ENCODE measurements at regions not wholly inside any gene's neighbourhood (a gene's known extent, or its start where the extent isn't known, plus 50 kb on each side); places are given as distances from the start of the nearest gene placed in this dataset.

DNA sequence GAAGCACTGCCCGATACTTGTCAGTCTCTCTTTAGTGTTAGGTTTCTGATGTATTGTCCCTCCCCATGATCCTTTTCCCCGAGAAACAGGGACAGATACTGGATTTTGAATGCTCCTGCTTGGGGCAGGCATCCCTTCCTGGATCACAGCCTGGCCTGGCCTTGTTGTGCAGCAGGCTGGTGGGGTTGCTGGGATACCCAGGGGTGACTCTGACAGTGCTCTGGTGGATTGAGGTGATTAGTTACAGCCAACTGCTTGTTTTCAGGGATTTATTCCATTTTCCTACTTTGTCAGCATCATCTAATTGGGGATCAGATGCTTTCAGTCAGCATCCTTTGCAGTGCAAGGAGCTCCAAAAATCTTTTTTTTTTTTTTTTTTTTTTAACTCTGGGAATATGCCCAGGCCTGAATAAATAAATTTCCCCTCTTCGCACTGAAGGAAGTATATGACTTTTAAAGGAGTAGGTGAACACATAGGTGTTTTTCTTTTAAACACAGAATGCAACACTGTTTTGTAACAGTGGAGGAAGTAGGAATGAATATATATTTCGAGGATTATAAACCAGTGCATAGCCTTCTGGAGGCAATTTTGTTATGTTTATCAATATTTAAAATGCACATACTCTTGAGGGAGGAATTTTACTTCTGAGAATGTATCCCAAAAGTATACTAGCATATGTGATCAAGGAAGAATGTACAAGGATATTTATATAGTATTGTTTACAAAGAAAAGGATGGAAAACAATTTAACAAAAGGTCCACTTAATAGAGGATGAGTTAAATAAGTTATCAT lies 127.3 kb upstream of the ELL2 start:
- DNase-seq (ENCODE audit: extremely low spot score, insufficient read length, low read depth) (no peak), FAIRE-seq (no peak)

DNA sequence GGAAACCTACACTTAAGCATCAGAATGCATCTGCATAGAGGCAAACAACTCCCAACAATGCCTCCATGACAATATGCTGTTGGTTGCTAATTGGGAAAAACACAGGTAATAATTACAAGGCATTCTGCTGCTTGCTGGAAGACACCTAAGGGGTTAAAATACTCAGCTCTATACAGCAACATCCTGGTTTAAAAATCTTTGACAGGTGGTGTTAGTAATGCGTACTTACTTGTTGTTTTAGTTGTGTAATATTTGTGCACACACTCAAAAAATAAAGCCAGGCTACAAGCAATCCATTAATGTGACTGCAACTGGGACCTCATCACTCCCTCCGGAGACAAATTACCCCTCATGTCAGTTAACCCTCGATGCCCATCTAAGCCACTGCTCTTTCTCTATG lies 126.3 kb upstream of the ELL2 start:
- DNase-seq (ENCODE audit: extremely low spot score, insufficient read length, low read depth): no peak
- no peak for FAIRE-seq

DNA sequence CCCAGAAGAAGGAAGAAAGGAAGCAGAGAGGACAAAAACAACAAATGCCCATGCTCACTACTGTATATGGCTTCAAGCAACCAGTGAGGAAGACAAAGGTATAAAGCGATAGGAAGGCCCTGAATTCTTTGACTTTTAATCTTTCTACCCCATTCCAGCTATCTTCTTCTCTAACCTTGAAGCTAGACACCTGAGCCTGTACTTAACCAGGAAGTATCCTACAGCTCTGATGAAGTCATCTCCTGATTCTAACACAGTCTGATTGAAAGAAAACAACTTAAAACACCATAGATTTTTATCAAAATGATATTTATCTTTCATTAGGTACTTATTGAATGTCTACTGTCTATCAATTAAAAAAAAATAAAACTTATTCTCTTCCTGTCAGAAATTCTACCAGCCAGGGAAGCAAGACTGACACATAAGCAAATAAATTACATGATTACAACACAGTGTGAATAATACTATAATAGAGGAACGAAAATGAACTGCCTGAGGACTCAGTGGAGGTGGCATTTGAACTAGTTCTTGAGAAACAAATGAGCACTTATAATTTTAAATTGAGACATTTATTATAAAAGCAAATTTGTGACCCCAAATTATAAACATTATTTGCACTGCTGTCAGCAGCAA lies 123.3 kb upstream of the ELL2 start:
- FAIRE-seq (no peak), DNase-seq (ENCODE audit: extremely low spot score, insufficient read length, low read depth) (no peak)

- FAIRE-seq (no peak), DNase-seq (ENCODE audit: extremely low spot score, insufficient read length, low read depth) (no peak)
Measured at GRCh38 chr5:96083361-96083881, 121.8 kb upstream of the ELL2 start.

- DNase-seq (ENCODE audit: extremely low spot score, insufficient read length, low read depth) (no peak), FAIRE-seq (no peak)
Measured at GRCh38 chr5:96081276-96081858, 119.7 kb upstream of the ELL2 start.

- DNase-seq (ENCODE audit: extremely low spot score, insufficient read length, low read depth): no peak
- no peak for FAIRE-seq
Measured at GRCh38 chr5:96080557-96080956, 118.9 kb upstream of the ELL2 start.

GRCh38 chr5:96079962-96080361 lies 118.3 kb upstream of the ELL2 start:
- FAIRE-seq (no peak), DNase-seq (ENCODE audit: extremely low spot score, insufficient read length, low read depth) (no peak)

- no peak for DNase-seq (ENCODE audit: extremely low spot score, insufficient read length, low read depth)
- no peak for FAIRE-seq
Measured at GRCh38 chr5:96079075-96079474, 117.4 kb upstream of the ELL2 start.

GRCh38 chr5:96076451-96076850 lies 114.8 kb upstream of the ELL2 start:
- FAIRE-seq (no peak), DNase-seq (ENCODE audit: extremely low spot score, insufficient read length, low read depth) (no peak)

- FAIRE-seq (no peak), DNase-seq (ENCODE audit: extremely low spot score, insufficient read length, low read depth) (no peak)
Measured at GRCh38 chr5:96075579-96076289, 114.1 kb upstream of the ELL2 start.

- FAIRE-seq: no peak
- DNase-seq (ENCODE audit: extremely low spot score, insufficient read length, low read depth): no peak
Measured at GRCh38 chr5:96074870-96075269, 113.2 kb upstream of the ELL2 start.

- no peak for DNase-seq (ENCODE audit: extremely low spot score, insufficient read length, low read depth)
- FAIRE-seq: no peak
Measured at GRCh38 chr5:96074460-96074859, 112.8 kb upstream of the ELL2 start.

DNA sequence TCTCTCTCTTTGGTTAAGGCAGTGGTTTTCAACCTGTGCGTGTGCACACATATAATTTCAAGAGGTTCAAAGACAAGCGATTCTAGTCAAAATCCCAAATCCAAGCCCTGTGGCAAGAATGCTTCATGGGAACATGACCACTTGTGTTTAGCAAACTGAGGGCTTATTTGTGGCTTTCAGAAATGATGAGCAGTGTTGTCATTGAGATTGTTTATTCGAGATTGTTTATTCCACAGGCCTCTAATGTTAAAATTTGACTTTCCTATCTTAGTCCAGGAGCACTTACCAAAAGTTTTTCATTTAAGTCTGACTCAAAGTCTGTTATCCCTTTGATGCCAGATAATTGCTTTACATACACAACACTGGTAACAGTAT lies 111.1 kb upstream of the ELL2 start:
- DNase-seq (ENCODE audit: extremely low spot score, insufficient read length, low read depth): no peak
- FAIRE-seq: no peak

- no peak for FAIRE-seq
- no peak for DNase-seq (ENCODE audit: extremely low spot score, insufficient read length, low read depth)
Measured at GRCh38 chr5:96072138-96072790, 110.6 kb upstream of the ELL2 start.

GRCh38 chr5:96070622-96071225 lies 109.1 kb upstream of the ELL2 start:
- FAIRE-seq (no peak), DNase-seq (ENCODE audit: extremely low spot score, insufficient read length, low read depth) (no peak)

DNA sequence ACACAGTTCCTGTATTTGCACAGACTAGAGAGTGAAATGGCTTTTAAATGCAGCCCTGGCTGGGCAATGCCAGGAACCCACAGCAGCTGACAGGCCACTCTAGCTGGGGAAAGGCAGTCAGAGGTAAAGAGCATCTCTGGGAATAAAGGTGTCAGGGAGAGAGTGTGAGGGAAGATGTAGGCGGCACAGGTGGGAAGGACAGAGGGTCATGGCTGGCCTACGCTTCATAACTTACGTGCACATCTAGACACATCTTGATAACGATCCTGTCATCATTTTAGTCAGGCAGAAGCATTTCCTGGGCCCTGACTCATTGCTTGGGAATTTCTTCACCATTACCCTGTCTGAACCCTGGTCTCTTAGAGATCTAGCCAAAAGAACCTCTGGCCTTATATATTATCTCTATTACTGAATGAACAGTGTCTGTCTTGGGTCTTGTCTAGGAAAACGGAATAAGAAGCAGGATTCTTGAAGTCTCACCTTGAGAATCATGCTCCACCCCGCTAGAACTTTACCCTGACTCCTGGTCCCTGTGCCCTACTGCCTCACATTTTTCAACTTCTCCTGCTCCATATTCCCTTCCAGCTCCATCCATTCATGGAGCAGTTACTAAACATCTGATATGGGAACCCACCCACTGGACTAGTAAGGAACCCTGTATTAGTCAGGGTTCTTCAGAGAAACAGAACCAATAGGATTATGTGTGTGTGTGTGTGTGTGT lies 106.4 kb upstream of the ELL2 start:
- DNase-seq (ENCODE audit: extremely low spot score, insufficient read length, low read depth) (no peak), FAIRE-seq (no peak)

- DNase-seq (ENCODE audit: extremely low spot score, insufficient read length, low read depth) (no peak), FAIRE-seq (no peak)
Measured at GRCh38 chr5:96067251-96067650, 105.6 kb upstream of the ELL2 start.

DNA sequence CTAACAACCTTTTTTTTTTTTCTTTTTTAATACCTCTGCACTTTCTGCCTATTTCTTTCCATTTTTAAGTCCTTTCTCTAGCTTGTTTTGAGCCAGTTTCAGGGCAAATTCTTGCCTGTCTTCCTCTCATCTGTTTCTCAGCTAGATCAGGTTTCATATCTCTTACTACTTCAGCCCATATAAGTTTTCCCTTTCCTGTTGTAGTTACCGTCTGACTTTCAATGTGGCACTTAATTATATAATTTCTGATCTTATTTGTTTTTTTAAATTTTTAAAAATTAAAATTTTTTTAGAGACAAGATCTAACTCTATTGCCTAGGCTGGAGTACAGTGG lies 104.7 kb upstream of the ELL2 start:
- no peak for FAIRE-seq
- no peak for DNase-seq (ENCODE audit: extremely low spot score, insufficient read length, low read depth)

DNA sequence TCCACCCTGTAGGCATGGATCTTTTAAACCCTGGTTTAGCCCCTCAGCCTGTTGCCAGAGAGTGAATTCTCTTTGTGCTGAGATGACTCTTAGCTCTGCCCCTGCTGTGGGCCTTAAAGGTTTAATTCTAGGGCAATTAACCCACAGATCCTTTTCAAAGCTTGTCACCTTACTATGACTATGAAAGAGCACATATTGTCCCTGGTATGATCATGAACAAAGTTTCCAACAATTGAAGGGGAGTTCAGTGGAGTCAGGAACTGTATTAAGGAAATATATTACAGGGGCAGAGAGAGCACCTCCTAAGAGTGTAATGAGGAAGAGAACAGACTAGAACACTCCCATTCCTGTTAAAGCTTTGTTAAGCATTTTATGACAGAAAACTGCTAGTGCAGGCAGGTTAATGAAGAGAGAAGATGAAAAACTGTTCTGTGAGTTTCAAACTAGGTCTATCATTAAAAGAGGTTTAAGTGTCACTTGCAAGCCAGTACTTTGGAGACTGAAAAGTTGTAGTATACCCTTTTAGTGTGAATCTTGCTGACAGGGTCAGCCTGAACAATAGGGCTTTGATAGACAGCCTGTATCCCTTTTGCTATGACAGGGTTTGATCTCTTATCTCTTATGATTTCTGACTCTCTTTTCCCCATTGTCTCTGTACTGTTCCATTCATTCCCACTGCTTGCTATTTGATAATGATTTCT lies 104.2 kb upstream of the ELL2 start:
- DNase-seq (ENCODE audit: extremely low spot score, insufficient read length, low read depth) (no peak), FAIRE-seq (no peak)

All from GM18507 (cell line).